ENCODE measurements at regions not wholly inside any gene's neighbourhood (a gene's known extent, or its start where the extent isn't known, plus 50 kb on each side); places are given as distances from the start of the nearest gene placed in this dataset.

- Histone ChIP-seq H3K27me3 (ENCODE audit: control insufficient read depth, insufficient read depth, low read length) (no peaks in the 10 kb centered on the region), H3K36me3 (ENCODE audit: control insufficient read depth, insufficient read depth, low read length) (no peaks in the 10 kb centered on the region), H3K4me1 (ENCODE audit: control insufficient read depth, insufficient read depth, low read length) (no peaks in the 10 kb centered on the region), H3K9me3 (ENCODE audit: control insufficient read depth, insufficient read depth, low read length) (peaks cover 3% of the 10 kb centered on the region), H3K27ac (ENCODE audit: low read length) (no peak overlapping the region), H3K4me3 (ENCODE audit: low read length) (no peak overlapping the region)
- Mint-ChIP-seq H3K9me3 (peaks cover 11 to 19% of the 10 kb centered on the region in 2 donors), H3K36me3 (no peaks in the 10 kb centered on the region), H3K4me1 (no peaks in the 10 kb centered on the region), H3K27ac (no peak overlapping the region), H3K4me3 (no peak overlapping the region), H3K27me3 (ENCODE audit: low read depth in 2 of 2) (no peaks in the 10 kb centered on the region)
- no peak for TF ChIP-seq CTCF (IDR thresholded peaks at IDR 0.05)
- no peak for DNase-seq
- no peak for ATAC-seq
- WGBS (ENCODE audit: insufficient coverage) = 87% methylated on average over 3 of the region's 5 CpGs
- intact Hi-C loops (cut with micrococcal nuclease) = no loop called here
Measured at GRCh38 chr11:42239188-42239587, 779.7 kb upstream of the LRRC4C start.

- H3K4me1 ChIP-seq (ENCODE audit: control insufficient read depth, insufficient read depth, low read length) = no peaks in the 10 kb centered on the region
- intact Hi-C loops (cut with micrococcal nuclease) = no loop called here
- Mint-ChIP-seq H3K9me3 (peaks cover 9 to 12% of the 10 kb centered on the region in 2 donors), H3K4me1 (no peaks in the 10 kb centered on the region), H3K4me3 (no peak overlapping the region), H3K27me3 (ENCODE audit: low read depth in 2 of 2) (no peaks in the 10 kb centered on the region), H3K36me3 (no peaks in the 10 kb centered on the region), H3K27ac (no peak overlapping the region)
- peaks cover 3% of the 10 kb centered on the region for H3K9me3 ChIP-seq (ENCODE audit: control insufficient read depth, insufficient read depth, low read length)
- H3K27ac ChIP-seq (ENCODE audit: low read length) = no peak overlapping the region
- no peak for DNase-seq
- H3K27me3 ChIP-seq (ENCODE audit: control insufficient read depth, insufficient read depth, low read length) = no peaks in the 10 kb centered on the region
- no peak overlapping the region for H3K4me3 ChIP-seq (ENCODE audit: low read length)
- 89% methylated on average over 2 of the region's 2 CpGs for WGBS (ENCODE audit: insufficient coverage)
- no peaks in the 10 kb centered on the region for H3K36me3 ChIP-seq (ENCODE audit: control insufficient read depth, insufficient read depth, low read length)
- ATAC-seq = no peak
- no peak for TF ChIP-seq CTCF (IDR thresholded peaks at IDR 0.05)
Measured at GRCh38 chr11:42243385-42243784, 783.9 kb upstream of the LRRC4C start.

- H3K9me3 Mint-ChIP-seq = peaks cover 9 to 10% of the 10 kb centered on the region in 2 donors
- H3K4me1 Mint-ChIP-seq = no peaks in the 10 kb centered on the region
Measured at GRCh38 chr11:42244376-42244775, 784.9 kb upstream of the LRRC4C start.

More at GRCh38 chr11:42244376-42244775, 784.9 kb upstream of the LRRC4C start:
- no peaks in the 10 kb centered on the region for H3K4me1 ChIP-seq (ENCODE audit: control insufficient read depth, insufficient read depth, low read length)
- no peak overlapping the region for H3K4me3 Mint-ChIP-seq
- H3K27ac Mint-ChIP-seq = no peak overlapping the region
- ATAC-seq (no peak), DNase-seq (no peak)
- no peak overlapping the region for H3K27ac ChIP-seq (ENCODE audit: low read length)
- WGBS (ENCODE audit: insufficient coverage) = 78% methylated on average over 1 of the region's 1 CpG
- H3K36me3 ChIP-seq (ENCODE audit: control insufficient read depth, insufficient read depth, low read length) = no peaks in the 10 kb centered on the region
- H3K27me3 Mint-ChIP-seq (ENCODE audit: low read depth in 2 of 2) = no peaks in the 10 kb centered on the region
- H3K27me3 ChIP-seq (ENCODE audit: control insufficient read depth, insufficient read depth, low read length) = no peaks in the 10 kb centered on the region
- peaks cover 5% of the 10 kb centered on the region for H3K9me3 ChIP-seq (ENCODE audit: control insufficient read depth, insufficient read depth, low read length)
- H3K4me3 ChIP-seq (ENCODE audit: low read length) = no peak overlapping the region
- H3K36me3 Mint-ChIP-seq = no peaks in the 10 kb centered on the region
- no peak for TF ChIP-seq CTCF (IDR thresholded peaks at IDR 0.05)
- intact Hi-C loops (cut with micrococcal nuclease) = no loop called here

Measured in natural killer cell (primary cell).